Lower leg skin (tissue), 3 donors: ENCODE measurements at regions not wholly inside any gene's neighbourhood (a gene's known extent, or its start where the extent isn't known, plus 50 kb on each side); places are given as distances from the start of the nearest gene placed in this dataset.

ENCODE experiments used
- CTCF ChIP-seq, 3 donors: fragments of 450-650 bp; IDR thresholded peaks; one replicate each; pipeline ENCODE4 v1.5.1; 2016; ENCODE audit warnings: antibody characterized with exemption in 3 of 3, mild to moderate bottlenecking in 3 of 3, moderate library complexity in 2 of 3
- POLR2A ChIP-seq, 2 donors: fragments of 450-650 bp; IDR thresholded peaks; one replicate each; pipeline ENCODE4 v1.6.1; 2016 to 2017; ENCODE audit warnings: antibody characterized with exemption in 2 of 2, mild to moderate bottlenecking in 1 of 2, moderate library complexity in 1 of 2

- TF ChIP-seq POLR2A (IDR thresholded peaks at IDR 0.05) (no peak), CTCF (IDR thresholded peaks at IDR 0.05) (no peak)
Measured at GRCh38 chr4:77293426-77293825, 136.4 kb downstream of the CCNG2 start.
